HG02623 (cell line): ENCODE measurements at regions not wholly inside any gene's neighbourhood (a gene's known extent, or its start where the extent isn't known, plus 50 kb on each side); places are given as distances from the start of the nearest gene placed in this dataset.

Source experiments
- ATAC-seq: cut with Tn5 transposase; IDR thresholded peaks from one replicate; pipeline ENCODE4 v1.9.1; 2021; ENCODE audit warnings: moderate library complexity; ENCODE audit not compliant: unreplicated experiment

- no peak for ATAC-seq
These were observed 257.8 kb downstream of the NR2F1-AS1 start for GRCh38 chr5:93322974-93323860.

DNA sequence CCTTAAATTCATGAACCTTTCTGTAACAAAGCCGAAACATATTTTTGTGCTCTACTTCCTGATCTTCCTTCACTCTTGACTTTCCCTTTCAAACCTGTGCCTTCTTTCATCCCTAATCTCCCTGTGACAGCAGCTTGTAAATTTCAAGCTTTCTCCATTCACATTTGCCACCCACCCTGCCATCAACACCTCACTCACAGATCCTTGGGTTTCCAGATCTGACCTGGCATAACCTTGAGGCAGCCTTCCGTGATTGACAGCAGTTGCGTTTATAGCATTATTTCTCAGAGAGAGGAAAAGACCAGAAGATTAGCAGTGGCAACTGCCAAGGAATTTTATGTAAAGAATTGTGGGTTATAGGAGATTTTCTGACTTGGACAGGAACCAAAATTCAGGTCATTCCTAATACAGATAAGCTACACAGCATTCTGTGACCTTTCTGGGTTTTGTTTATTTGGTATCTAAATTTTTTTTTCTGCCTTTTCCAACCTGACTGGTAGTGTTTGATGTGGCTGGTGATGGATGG is 260.0 kb downstream of the NR2F1-AS1 start:
- no peak for ATAC-seq

DNA sequence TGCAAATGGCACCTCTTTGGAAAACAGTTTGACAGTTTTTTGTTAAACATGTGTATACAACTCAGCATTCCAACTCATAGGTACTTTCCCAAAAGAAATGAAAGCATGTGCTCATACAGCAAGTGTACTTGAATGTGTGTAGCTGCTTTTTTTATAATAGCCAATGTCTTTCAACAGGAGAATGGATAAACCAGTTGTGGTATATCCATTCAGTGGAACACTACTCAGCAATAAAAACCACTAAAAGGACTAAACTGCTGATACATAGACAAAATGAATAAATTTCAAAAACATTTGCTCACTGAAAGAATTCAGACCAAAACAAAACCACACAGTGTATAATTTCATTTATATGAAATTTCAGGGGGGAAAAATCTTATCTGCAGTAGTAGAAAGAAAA is 267.3 kb downstream of the NR2F1-AS1 start:
- ATAC-seq, result no peak

DNA sequence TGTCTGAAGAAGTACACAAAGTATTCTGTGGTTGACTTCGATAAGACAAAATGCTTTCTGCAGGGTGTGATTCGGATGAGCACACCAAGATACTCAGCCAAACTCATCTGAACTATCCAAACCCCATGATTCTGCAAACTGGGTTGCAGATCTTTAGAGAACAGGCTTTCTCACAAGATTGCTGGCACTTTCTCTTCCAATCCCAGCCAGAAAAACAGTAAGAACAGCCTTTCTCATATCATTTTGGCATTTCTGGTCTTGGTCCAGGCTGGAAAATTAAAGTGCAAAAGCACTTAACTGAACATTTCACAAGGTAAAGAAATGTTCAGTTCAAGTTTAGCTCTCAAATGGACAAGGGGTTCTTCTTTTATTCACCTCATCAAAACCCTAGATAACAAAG is 269.1 kb downstream of the NR2F1-AS1 start:
- no peak for ATAC-seq

DNA sequence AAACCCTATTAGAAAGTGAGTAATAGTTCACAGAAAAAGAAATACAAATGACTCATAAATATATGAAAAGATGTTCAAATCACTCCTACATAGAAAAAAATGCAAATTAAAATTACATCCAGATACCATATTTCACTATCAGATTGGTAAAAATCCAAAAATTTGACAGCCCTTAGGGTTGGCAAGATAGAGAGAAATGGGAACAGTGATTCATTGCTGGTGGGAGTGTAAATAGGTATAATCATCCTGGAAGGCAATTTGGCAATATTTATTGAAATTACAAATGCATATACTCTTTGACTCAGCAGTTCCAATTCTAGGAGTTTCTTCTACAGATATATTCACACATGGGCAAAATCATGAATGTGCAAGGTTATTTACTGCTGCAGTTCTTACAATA is 273.5 kb downstream of the NR2F1-AS1 start:
- no peak for ATAC-seq

- no peak for ATAC-seq
These were observed 275.0 kb downstream of the NR2F1-AS1 start for GRCh38 chr5:93305984-93306383.

DNA sequence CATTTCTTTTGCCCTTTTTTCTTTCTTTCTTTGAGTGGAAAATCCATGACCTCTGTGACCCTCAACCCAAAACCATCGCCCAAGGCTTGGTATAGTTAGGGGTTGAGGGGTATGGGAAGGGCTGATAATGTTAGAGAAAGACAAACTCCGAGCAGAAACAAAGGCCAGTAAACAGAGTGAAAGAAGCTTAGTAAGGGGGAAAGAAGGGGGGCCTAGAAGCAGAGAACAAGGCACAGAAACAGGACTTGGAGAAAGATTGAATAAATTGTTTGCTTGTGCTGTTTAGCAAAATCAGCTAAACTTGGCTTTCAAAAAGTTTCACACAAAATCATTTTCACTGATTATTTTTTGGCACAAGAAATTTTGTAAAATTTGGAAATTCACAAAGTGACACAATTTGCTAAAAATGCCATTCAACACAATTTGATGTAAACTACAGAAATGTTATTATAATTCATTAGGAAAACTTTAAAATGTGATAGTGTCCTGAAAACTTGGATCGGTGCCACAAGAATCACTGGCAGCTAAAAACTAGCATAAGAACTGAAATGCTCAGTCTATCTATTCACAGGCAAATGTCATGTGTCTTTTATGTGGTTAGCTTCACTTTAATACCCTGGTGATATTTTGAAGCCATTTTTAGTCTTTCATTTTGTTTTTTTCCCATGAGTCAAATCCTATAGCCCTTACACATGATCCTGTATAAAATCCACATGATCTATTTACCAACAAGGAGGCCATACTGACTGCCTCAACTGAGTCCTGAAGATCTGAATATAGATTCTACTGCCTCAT is 276.4 kb downstream of the NR2F1-AS1 start:
- ATAC-seq, result no peak

- no peak for ATAC-seq
These were observed 277.7 kb downstream of the NR2F1-AS1 start for GRCh38 chr5:93303291-93303691.

DNA sequence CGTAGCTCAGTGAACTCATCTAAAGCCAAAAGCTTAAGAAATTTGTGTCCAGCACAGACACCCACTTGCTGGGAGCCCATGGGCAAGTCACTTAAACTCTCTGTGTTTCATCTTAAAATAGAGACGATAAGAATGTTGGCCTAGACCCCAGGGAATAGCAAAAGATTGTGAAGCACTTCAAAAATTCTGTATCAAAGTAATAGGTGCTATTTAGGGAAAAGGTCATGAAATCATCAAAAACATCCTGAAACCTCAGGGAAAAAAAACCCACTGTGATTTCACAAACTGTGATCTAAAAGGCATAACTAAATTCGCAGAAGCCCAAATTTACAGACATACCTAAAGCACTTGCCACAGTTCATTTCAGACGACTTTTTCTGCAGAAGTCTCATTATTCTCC is 278.3 kb downstream of the NR2F1-AS1 start:
- ATAC-seq, result no peak

- no peak for ATAC-seq
These were observed 280.1 kb downstream of the NR2F1-AS1 start for GRCh38 chr5:93300945-93301344.

DNA sequence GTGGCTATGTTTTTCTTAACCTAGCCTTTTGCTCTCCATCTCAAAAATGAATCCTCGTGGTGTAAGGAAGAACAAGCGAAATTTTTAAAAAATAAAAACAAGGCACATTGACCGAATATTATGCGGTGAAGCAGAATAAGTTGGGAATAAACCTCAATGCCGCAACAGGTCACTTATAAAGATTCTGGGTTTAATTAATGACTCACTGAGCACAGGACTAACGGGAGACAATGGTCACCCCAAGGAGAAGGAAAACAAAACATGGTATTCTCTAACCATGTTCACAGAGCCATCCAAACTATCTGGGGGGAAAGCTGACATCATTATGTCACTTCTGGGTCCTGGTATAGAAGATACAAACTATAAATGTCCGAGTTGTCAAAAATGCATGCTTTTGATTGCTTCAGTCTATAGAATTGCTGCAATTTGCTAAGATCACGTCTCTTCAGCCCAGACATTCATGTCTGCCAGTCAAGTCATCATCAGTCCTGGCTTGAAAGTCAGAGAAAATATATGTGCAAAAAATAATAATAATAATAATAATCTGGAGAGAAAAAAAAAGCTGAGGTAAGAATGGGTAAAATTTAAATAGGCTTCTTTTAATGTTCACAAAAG is 280.6 kb downstream of the NR2F1-AS1 start:
- no peak for ATAC-seq

GRCh38 chr5:93299681-93300308 is 281.2 kb downstream of the NR2F1-AS1 start:
- ATAC-seq, result no peak

DNA sequence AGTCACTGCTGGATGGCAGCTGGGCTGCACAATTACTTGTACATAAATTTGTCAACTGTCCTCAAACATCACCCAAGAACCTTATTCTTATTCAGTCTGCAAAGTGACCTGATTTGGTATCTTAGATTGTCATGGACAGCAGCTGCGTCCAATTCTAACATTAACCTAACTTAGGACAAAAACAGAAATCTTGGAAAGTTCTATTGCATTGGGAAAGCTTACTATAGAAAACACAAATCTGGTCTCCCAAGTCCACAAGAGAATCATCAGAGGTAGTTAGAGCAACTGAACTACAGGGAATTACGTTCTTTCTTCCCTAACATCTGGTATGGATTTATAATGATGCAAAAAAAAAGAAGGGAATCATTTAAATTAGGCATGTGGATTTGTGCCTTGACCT is 283.9 kb downstream of the NR2F1-AS1 start:
- no peak for ATAC-seq

DNA sequence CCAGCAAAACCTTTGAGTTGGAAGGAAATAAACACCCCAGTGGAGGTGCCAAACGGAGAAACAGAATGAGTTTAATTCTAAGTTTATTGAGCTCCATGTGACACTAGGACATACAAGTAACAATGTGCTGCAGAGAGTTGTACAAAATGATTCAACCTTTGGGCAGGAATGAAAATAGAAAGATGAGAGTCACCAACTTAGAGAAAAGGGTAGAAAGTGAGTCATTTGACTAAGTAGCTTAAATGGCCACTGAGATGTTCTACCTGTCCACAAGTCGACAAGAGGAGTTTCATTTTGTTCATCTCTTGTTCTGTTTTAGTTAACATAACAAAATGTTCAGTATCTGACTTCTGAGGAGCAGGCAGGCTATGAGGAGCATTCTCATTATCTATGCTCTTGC is 284.7 kb downstream of the NR2F1-AS1 start:
- no peak for ATAC-seq

- no peak for ATAC-seq
These were observed 286.0 kb downstream of the NR2F1-AS1 start for GRCh38 chr5:93294996-93295395.

DNA sequence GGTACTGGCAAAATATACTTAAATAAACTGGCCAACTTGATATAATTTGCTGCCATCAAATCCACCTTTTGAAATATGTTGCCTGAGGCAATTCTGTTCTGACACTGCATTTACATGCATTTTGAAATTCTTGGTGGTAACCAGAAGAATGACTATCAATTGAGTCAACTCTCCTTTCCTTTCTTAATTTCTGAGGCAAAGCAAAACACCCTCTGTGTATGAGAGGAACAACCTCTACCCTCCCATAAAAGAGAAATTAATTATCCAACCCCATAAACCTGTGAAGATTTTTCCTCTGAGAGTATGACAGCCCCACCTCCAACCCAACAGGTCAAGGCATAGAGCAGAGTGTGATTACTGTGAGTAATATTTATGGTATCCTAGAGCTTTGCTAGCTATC is 286.8 kb downstream of the NR2F1-AS1 start:
- no peak for ATAC-seq

DNA sequence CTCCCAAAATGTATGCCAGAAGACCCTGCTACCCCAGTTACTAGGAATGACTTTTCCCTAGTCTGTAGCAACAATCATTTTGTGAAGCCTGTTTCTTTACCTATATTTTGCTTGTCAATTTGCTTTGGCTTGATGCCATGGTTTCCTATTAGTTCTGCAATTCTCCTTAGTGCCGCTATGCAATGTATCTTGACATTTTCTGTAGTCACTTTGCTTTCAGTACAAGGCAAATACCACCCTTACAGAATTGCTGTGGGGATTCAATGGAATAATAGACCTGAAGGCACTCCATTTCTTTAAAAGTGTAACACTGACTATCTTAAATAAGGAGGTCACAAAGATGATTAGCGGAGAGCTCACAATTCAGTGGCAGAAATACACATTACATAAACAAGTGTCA is 291.1 kb downstream of the NR2F1-AS1 start:
- no peak for ATAC-seq

GRCh38 chr5:93285461-93285860 is 295.6 kb downstream of the NR2F1-AS1 start:
- ATAC-seq, result no peak

- no peak for ATAC-seq
These were observed 298.8 kb downstream of the NR2F1-AS1 start for GRCh38 chr5:93281980-93282772.

DNA sequence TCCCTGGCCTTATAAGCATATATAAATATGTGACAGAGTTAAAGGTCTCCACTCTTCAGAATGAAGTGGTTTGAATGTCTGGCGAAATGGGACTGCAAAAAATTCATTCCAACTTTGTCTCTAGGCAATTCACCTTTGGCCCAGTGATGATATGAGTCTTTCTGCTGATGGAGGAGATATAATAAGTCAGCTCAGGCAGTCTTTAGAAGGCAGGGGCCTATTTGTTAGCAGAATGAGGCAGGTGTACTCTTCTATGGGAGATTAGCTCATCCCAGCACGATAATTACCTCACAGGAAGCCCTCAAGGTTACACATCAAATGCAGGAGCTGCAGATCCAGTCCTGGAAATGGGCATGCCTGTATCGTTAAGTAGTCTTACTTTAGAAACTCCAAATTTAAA is 300.5 kb downstream of the NR2F1-AS1 start:
- no peak for ATAC-seq
